Naive thymus-derived CD4-positive, alpha-beta T cell (primary cell): ENCODE measurements at regions not wholly inside any gene's neighbourhood (a gene's known extent, or its start where the extent isn't known, plus 50 kb on each side); places are given as distances from the start of the nearest gene placed in this dataset.
"Not testable (repeated sequence)": the region's sequence is repeated elsewhere in the genome, so short reads cannot be mapped to it uniquely, and the experiment has no call there.

ENCODE experiments used
- ATAC-seq: fragments of 150-1000 bp; cut with Tn5 transposase; 2 replicates; pipeline ENCODE4 v1.10.0; 2021; ENCODE audit warnings: mild to moderate bottlenecking, moderate library complexity
- CTCF ChIA-PET: fragments of 350-600 bp; sonication (Branson Sonifier 250); formaldehyde crosslinking; loops from one replicate; lab custom pipeline; 2021; ENCODE audit warnings: antibody characterized with exemption; lab: Charles Lee
- POLR2A ChIA-PET: fragments of 350-600 bp; sonication (Branson Sonifier 250); formaldehyde crosslinking; loops from one replicate; lab custom pipeline; 2021; ENCODE audit warnings: antibody characterized with exemption, inconsistent platforms; lab: Charles Lee
- DNase-seq, 9 donors: peaks; one replicate each; pipeline versions ENCODE4 v3.0.0 to v3.0.0-alpha.2; 2020 to 2022; ENCODE audit warnings: mixed read lengths in 1 of 9
- H3K27ac ChIP-seq: one replicate; pipeline ENCODE4 v1.7.0; 2013; ENCODE audit warnings: mild to moderate bottlenecking, low read depth, low read length, moderate library complexity
- H3K27me3 ChIP-seq, 2 donors: one replicate each; pipeline ENCODE4 v1.7.0; 2013; ENCODE audit warnings: low read length in 2 of 2, mild to moderate bottlenecking in 2 of 2, moderate library complexity in 2 of 2; ENCODE audit not compliant: control insufficient read depth in 2 of 2, insufficient read depth in 2 of 2
- H3K36me3 ChIP-seq, 3 experiments: 1 replicate in 2 of 3; 2 replicates in 1 of 3; pipeline ENCODE4 v1.7.0; 2013; ENCODE audit warnings: low read length in 3 of 3, mild to moderate bottlenecking in 3 of 3, moderate library complexity in 1 of 3; ENCODE audit not compliant: insufficient read depth in 3 of 3, control insufficient read depth in 2 of 3
- H3K4me1 ChIP-seq, 2 donors: one replicate each; pipeline ENCODE4 v1.7.0; 2013; ENCODE audit warnings: low read length in 2 of 2, mild to moderate bottlenecking in 2 of 2, moderate library complexity in 1 of 2; ENCODE audit not compliant: control insufficient read depth in 2 of 2, insufficient read depth in 2 of 2
- H3K4me3 ChIP-seq: 2 replicates; pipeline ENCODE4 v1.7.0; 2013; ENCODE audit warnings: mild to moderate bottlenecking, low read length
- H3K9me3 ChIP-seq, 3 experiments: 1 replicate in 2 of 3; 2 replicates in 1 of 3; pipeline ENCODE4 v1.7.0; 2013; ENCODE audit warnings: low read length in 3 of 3; ENCODE audit not compliant: control insufficient read depth in 2 of 3
- H3K27ac Mint-ChIP-seq, 9 donors: one replicate each; pipeline ENCODE4 v1.8.0; 2020 to 2022; ENCODE audit warnings: mixed read lengths in 9 of 9, mild to moderate bottlenecking in 8 of 9, moderate library complexity in 5 of 9, inconsistent platforms in 2 of 9
- H3K27me3 Mint-ChIP-seq, 5 donors: one replicate each; pipeline ENCODE4 v1.8.0; 2021 to 2022; ENCODE audit warnings: mixed read lengths in 5 of 5, mild to moderate bottlenecking in 1 of 5
- H3K36me3 Mint-ChIP-seq, 5 donors: one replicate each; pipeline ENCODE4 v1.8.0; 2020 to 2022; ENCODE audit warnings: mixed read lengths in 5 of 5, mild to moderate bottlenecking in 3 of 5, inconsistent platforms in 1 of 5
- H3K4me1 Mint-ChIP-seq, 7 donors: one replicate each; pipeline ENCODE4 v1.8.0; 2020 to 2022; ENCODE audit warnings: mixed read lengths in 7 of 7, mild to moderate bottlenecking in 3 of 7, inconsistent platforms in 1 of 7
- H3K4me3 Mint-ChIP-seq, 10 donors: one replicate each; pipeline ENCODE4 v1.8.0; 2020 to 2022; ENCODE audit warnings: mild to moderate bottlenecking in 10 of 10, mixed read lengths in 10 of 10, moderate library complexity in 6 of 10, inconsistent platforms in 2 of 10
- H3K9me3 Mint-ChIP-seq, 11 donors: one replicate each; pipeline ENCODE4 v1.8.0; 2020 to 2022; ENCODE audit warnings: mixed read lengths in 11 of 11, mild to moderate bottlenecking in 4 of 11, inconsistent platforms in 1 of 11, moderate library complexity in 1 of 11
- intact Hi-C, 2 donors: fragments of 100-400 bp; cut with micrococcal nuclease; formaldehyde crosslinking; loops; one replicate each; pipeline ENCODE4 v1.15.1; 2023

DNA sequence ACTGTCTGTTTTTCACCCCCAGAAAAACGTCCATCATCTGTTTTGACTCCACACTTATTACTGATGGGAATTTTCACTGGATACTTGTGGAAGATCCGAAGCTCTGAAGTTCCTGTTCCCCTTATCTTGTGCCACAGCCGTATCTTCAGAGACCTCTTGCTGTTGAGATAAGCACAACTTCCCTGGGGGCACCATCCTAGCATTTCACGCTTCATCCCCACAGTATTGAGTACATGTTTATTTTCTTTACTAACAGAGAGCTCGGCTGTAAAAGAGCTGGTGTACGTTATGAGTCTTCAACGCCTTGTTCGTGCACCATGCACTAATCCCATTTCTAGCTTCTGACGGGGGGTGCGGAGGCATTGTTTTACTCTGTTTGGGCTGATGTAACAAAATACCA, 813.6 kb upstream of the EEF2KMT start:
- Histone ChIP-seq H3K4me3 (no peak overlapping the region), H3K27ac (no peak overlapping the region), H3K27me3 (no peaks in the 10 kb centered on the region), H3K4me1 (no peaks in the 10 kb centered on the region), H3K36me3 (no peaks in the 10 kb centered on the region), H3K9me3 (no peaks in the 10 kb centered on the region)
- Mint-ChIP-seq H3K27me3 (no peaks in the 10 kb centered on the region), H3K9me3 (peaks cover 0 to 18% (median 5%) of the 10 kb centered on the region in 11 donors), H3K36me3 (no peaks in the 10 kb centered on the region), H3K27ac (no peak overlapping the region), H3K4me3 (no peak overlapping the region), H3K4me1 (no peaks in the 10 kb centered on the region)
- intact Hi-C loops, result no loop called here
- CTCF ChIA-PET, result no interaction called here
- no peak for ATAC-seq
- POLR2A ChIA-PET, result no interaction called here
- no peak for DNase-seq

DNA sequence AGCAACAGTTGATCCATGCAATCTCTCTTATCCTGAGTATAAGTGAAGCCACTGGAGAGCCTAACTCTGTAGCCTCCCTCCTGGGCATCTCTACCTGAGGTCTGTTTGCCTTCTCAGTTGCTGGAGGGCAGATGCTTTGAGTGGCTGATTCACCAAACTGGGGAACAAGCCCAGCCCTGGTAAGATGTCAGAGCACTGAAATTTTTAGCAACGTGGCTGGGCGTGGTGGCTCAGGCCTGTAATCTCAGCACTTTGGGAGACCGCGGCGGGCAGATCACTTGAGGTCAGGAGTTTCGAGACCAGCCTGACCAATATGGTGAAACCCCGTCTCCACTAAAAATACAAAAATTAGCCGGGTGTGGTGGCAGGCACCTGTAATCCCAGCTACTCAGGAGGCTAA, 812.0 kb upstream of the EEF2KMT start:
- H3K27me3 ChIP-seq, H3K36me3 ChIP-seq, H3K27me3 Mint-ChIP-seq, H3K9me3 ChIP-seq, H3K4me1 ChIP-seq, ATAC-seq, POLR2A ChIA-PET, H3K36me3 Mint-ChIP-seq, DNase-seq, H3K4me3 ChIP-seq, H3K27ac ChIP-seq, H3K27ac Mint-ChIP-seq, H3K4me3 Mint-ChIP-seq, intact Hi-C loops, H3K4me1 Mint-ChIP-seq, CTCF ChIA-PET: not testable (repeated sequence)
- H3K9me3 Mint-ChIP-seq, result peaks cover 0 to 17% (median 5%) of the 10 kb centered on the region in 11 donors

DNA sequence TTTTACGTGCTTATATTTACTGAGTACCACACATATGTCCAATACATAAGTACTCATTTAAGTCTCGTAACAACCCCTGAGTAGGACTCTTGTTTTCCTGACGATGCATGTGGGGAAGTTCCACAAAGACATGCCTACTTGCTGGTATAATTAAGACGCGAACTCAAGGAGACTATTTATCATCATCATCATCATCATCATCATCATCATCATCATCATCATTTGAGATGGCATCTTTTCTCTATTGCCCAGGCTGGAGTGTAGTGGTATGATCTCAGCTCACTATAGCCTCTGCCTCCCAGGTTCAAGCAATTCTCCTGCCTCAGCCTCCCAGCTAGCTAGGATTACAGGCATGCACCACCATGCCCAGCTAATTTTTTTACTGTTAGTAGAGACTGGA, 809.9 kb upstream of the EEF2KMT start:
- Histone ChIP-seq H3K4me1 (no peaks in the 10 kb centered on the region), H3K4me3 (no peak overlapping the region), H3K27ac (no peak overlapping the region), H3K36me3 (no peaks in the 10 kb centered on the region), H3K27me3 (no peaks in the 10 kb centered on the region), H3K9me3 (no peaks in the 10 kb centered on the region)
- H3K9me3 Mint-ChIP-seq, result peaks cover 0 to 15% (median 5%) of the 10 kb centered on the region in 11 donors
- ChIA-PET CTCF (no interaction called here), POLR2A (no interaction called here)
- ATAC-seq, result no peak
- H3K27ac Mint-ChIP-seq, result no peak overlapping the region
- H3K4me1 Mint-ChIP-seq, result no peaks in the 10 kb centered on the region
- H3K27me3 Mint-ChIP-seq, result no peaks in the 10 kb centered on the region
- DNase-seq, result no peak
- no peaks in the 10 kb centered on the region for H3K36me3 Mint-ChIP-seq
- H3K4me3 Mint-ChIP-seq, result no peak overlapping the region
- intact Hi-C loops, result no loop called here

DNA sequence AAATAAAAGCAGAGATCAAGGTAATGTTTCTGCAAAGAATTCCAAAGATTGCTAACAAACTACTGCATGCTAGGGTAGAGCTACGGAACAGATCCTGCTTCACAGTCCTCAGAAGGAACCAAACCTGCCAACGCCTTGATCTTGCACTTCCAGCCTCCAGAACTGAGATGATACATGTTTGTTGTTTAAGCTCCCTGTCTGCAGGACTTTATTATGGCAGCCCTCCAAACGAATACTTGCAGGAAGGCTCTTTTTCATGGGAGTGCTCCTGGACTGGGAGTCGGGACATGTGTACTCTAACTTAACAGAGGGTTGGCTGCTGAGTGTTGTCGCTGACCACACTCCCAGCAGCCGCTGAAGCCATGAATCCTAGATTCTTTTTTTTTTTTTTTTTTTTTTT, 808.8 kb upstream of the EEF2KMT start:
- H3K9me3 ChIP-seq, result no peaks in the 10 kb centered on the region
- intact Hi-C loops, result no loop called here
- ChIA-PET POLR2A (no interaction called here), CTCF (no interaction called here)
- ATAC-seq (no peak), DNase-seq (no peak)
- H3K9me3 Mint-ChIP-seq, result peaks cover 0 to 14% (median 4%) of the 10 kb centered on the region in 11 donors
- H3K27me3 ChIP-seq, result no peaks in the 10 kb centered on the region
- H3K27ac Mint-ChIP-seq, result no peak overlapping the region
- H3K27ac ChIP-seq, result no peak overlapping the region
- H3K36me3 ChIP-seq, result no peaks in the 10 kb centered on the region
- H3K4me1 Mint-ChIP-seq, result no peaks in the 10 kb centered on the region
- no peak overlapping the region for H3K4me3 Mint-ChIP-seq
- H3K36me3 Mint-ChIP-seq, result no peaks in the 10 kb centered on the region
- H3K4me3 ChIP-seq, result no peak overlapping the region
- no peaks in the 10 kb centered on the region for H3K4me1 ChIP-seq
- H3K27me3 Mint-ChIP-seq, result no peaks in the 10 kb centered on the region

DNA sequence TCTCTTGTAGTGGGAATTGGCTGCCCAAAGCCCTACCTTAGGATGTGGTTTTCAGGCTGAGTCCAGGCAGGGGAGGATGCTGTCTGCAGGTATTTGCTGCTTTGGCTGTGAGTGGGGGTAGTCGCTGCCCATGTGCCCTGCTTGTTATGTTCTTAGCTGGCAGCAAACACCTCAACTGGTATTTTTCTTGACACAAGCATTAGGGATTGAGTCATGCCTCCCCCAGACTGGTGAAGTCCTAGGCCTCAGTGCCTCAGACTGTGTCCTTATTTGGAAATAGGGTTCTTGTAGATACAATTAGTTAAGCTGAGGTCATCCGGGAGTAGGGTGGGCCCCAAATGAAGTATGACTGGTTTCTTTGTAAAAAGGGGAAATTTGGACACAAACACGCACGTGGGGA, 808.3 kb upstream of the EEF2KMT start:
- Histone ChIP-seq H3K4me3 (no peak overlapping the region), H3K36me3 (no peaks in the 10 kb centered on the region), H3K27me3 (no peaks in the 10 kb centered on the region), H3K9me3 (no peaks in the 10 kb centered on the region), H3K4me1 (no peaks in the 10 kb centered on the region), H3K27ac (no peak overlapping the region)
- Mint-ChIP-seq H3K9me3 (peaks cover 0 to 16% (median 3%) of the 10 kb centered on the region in 11 donors), H3K4me1 (no peaks in the 10 kb centered on the region), H3K36me3 (no peaks in the 10 kb centered on the region), H3K27ac (no peak overlapping the region), H3K4me3 (no peak overlapping the region), H3K27me3 (no peaks in the 10 kb centered on the region)
- ATAC-seq, result no peak
- POLR2A ChIA-PET, result no interaction called here
- no peak for DNase-seq
- intact Hi-C loops, result no loop called here
- CTCF ChIA-PET, result no interaction called here

DNA sequence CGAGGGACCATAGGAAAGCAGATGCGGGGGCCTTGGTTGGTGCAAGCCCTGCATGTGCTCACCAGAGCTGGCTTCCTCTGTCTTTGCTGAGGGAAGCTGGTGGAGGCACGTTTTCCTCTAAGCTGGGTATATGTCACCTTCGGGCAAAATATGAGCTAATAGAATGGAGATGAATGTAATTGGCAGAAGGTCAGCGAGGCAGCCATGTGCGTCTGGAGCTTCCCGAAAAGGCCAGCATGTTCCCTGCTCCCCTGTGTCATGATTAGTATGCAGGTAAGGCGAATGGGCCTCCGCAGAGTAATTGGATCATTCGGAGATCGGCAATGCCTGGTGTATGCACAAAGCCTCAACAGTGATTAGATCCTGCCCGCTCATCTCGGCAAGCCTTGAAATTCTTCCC, 806.2 kb upstream of the EEF2KMT start:
- Histone ChIP-seq H3K4me3 (no peak overlapping the region), H3K27me3 (no peaks in the 10 kb centered on the region), H3K9me3 (no peaks in the 10 kb centered on the region), H3K27ac (no peak overlapping the region), H3K36me3 (no peaks in the 10 kb centered on the region), H3K4me1 (no peaks in the 10 kb centered on the region)
- H3K9me3 Mint-ChIP-seq, result peaks cover 0 to 34% (median 11%) of the 10 kb centered on the region in 11 donors
- POLR2A ChIA-PET, result no interaction called here
- no peaks in the 10 kb centered on the region for H3K36me3 Mint-ChIP-seq
- no peak overlapping the region for H3K4me3 Mint-ChIP-seq
- CTCF ChIA-PET, result no interaction called here
- DNase-seq (no peak), ATAC-seq (no peak)
- intact Hi-C loops, result no loop called here
- no peak overlapping the region for H3K27ac Mint-ChIP-seq
- no peaks in the 10 kb centered on the region for H3K4me1 Mint-ChIP-seq
- H3K27me3 Mint-ChIP-seq, result no peaks in the 10 kb centered on the region

DNA sequence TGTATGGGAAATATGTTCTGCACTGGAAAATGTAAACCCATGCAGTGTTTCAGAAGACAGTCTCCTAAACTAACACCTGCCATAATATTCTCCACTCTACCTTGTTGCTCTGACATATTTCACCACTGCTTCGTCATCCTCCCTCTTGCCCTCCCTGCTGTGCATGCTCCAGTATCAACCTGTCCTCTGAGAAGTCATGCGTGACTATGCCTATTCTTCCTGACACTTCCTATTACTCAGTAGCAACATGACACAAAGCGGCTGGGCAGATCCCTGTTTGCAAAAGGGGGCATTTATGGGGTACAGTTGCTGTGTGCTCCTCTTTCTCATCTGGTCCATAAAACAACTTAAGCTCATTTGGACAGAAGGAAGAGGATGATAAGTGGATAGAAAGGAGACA, 805.6 kb upstream of the EEF2KMT start:
- DNase-seq, result no peak
- no peaks in the 10 kb centered on the region for H3K9me3 ChIP-seq
- Mint-ChIP-seq H3K27me3 (no peaks in the 10 kb centered on the region), H3K27ac (no peak overlapping the region), H3K4me1 (no peaks in the 10 kb centered on the region), H3K4me3 (no peak overlapping the region), H3K9me3 (peaks cover 0 to 38% (median 13%) of the 10 kb centered on the region in 11 donors), H3K36me3 (no peaks in the 10 kb centered on the region)
- no peaks in the 10 kb centered on the region for H3K27me3 ChIP-seq
- ATAC-seq, result no peak
- H3K27ac ChIP-seq, result no peak overlapping the region
- CTCF ChIA-PET, result no interaction called here
- intact Hi-C loops, result no loop called here
- H3K4me3 ChIP-seq, result no peak overlapping the region
- no peaks in the 10 kb centered on the region for H3K4me1 ChIP-seq
- POLR2A ChIA-PET, result no interaction called here
- no peaks in the 10 kb centered on the region for H3K36me3 ChIP-seq
